HepG2 (cell line): ENCODE measurements at regions not wholly inside any gene's neighbourhood (a gene's known extent, or its start where the extent isn't known, plus 50 kb on each side); places are given as distances from the start of the nearest gene placed in this dataset.

Experiments
- ATAC-seq: fragments of 200-7000 bp; cut with Tn5 transposase; 3 replicates; pipeline ENCODE4 v1.9.1; 2020; ENCODE audit warnings: mild to moderate bottlenecking, moderate library complexity
- BruUV-seq: library from RNA; stranded (reverse); fragments of 400-500 nt; replicated peaks from 2 replicates; lab custom pipeline; 2021; lab: Mats Ljungman, UMichigan
- CTCF ChIA-PET: fragments of 300-600 bp; formaldehyde crosslinking; extraction: SDS; loops from one replicate; lab custom pipeline; 2021; ENCODE audit warnings: low total read pairs, inconsistent platforms, low intra/inter-chr PET ratio; lab: Yijun Ruan, JAX
- POLR2A ChIA-PET: fragments of 350-600 bp; sonication (Branson Sonifier 250); formaldehyde crosslinking; loops from one replicate; lab custom pipeline; 2020; ENCODE audit warnings: antibody characterized with exemption, inconsistent platforms; lab: Yijun Ruan, JAX
- DNase-seq: peaks from one replicate; pipeline ENCODE4 v3.0.0-alpha.2; 2015; ENCODE audit warnings: low spot score
- FAIRE-seq: peaks from 3 replicates; lab custom pipeline; 2011; peaks lifted over from hg19 to GRCh38; lab: Jason Lieb, UNC
- H2AFZ ChIP-seq: one replicate; pipeline ENCODE4 v1.6.1; 2011; ENCODE audit warnings: low read length, inconsistent platforms
- H3K27ac ChIP-seq: fragments of 300-600 bp; 3 replicates; pipeline ENCODE4 v1.8.0; 2011; ENCODE audit warnings: mixed run types, mild to moderate bottlenecking, mixed read lengths, low read length, inconsistent platforms; ENCODE audit not compliant: insufficient read depth; ENCODE audit errors: extremely low read length
- H3K27me3 ChIP-seq, 2 experiments: fragments of 200-600 bp in 1 of 2; 2 replicates in 1 of 2; 3 replicates in 1 of 2; pipeline versions ENCODE4 v1.6.0 to v1.8.0; 2011; ENCODE audit warnings: low read length in 2 of 2, mild to moderate bottlenecking in 2 of 2, moderate library complexity in 2 of 2, inconsistent platforms in 1 of 2; ENCODE audit not compliant: insufficient read depth in 2 of 2, control insufficient read depth in 1 of 2
- H3K36me3 ChIP-seq, 2 experiments: fragments of 200-600 bp in 1 of 2; replicated peaks in 1 of 2; 2 replicates in 1 of 2; 3 replicates in 1 of 2; pipeline versions ENCODE4 v1.5.1 to v1.8.0; 2011; ENCODE audit warnings: low read length in 2 of 2, inconsistent platforms in 1 of 2; ENCODE audit not compliant: insufficient read depth in 2 of 2, control insufficient read depth in 1 of 2
- H3K4me1 ChIP-seq: 2 replicates; pipeline ENCODE4 v1.5.1; 2012; ENCODE audit warnings: low read length, inconsistent platforms; ENCODE audit not compliant: insufficient read depth
- H3K4me2 ChIP-seq: 2 replicates; pipeline ENCODE4 v1.6.0; 2011; ENCODE audit warnings: low read depth, low read length, inconsistent platforms
- H3K4me3 ChIP-seq, 3 experiments: fragments of 200-600 bp in 1 of 3; sonication (generic), shearing (Covaris generic) in 1 of 3; replicated peaks in 1 of 3; 2 replicates each; pipeline ENCODE4 v1.5.1; 2011 to 2016; ENCODE audit warnings: low read length in 3 of 3, inconsistent platforms in 2 of 3, low read depth in 2 of 3, mild to moderate bottlenecking in 2 of 3, control low read depth in 1 of 3, mixed read lengths in 1 of 3; ENCODE audit not compliant: insufficient read depth in 1 of 3
- H3K79me2 ChIP-seq: one replicate; pipeline ENCODE4 v1.6.1; 2011; ENCODE audit warnings: low read length, inconsistent platforms; ENCODE audit not compliant: insufficient read depth
- H3K9ac ChIP-seq: 2 replicates; pipeline ENCODE4 v1.6.0; 2011; ENCODE audit warnings: mild to moderate bottlenecking, low read depth, low read length, inconsistent platforms; ENCODE audit not compliant: insufficient read depth
- H3K9me3 ChIP-seq: 2 replicates; pipeline ENCODE4 v1.5.1; 2012; ENCODE audit warnings: mild to moderate bottlenecking, low read length
- H4K20me1 ChIP-seq: 2 replicates; pipeline ENCODE4 v1.6.0; 2011; ENCODE audit warnings: inconsistent platforms, mild to moderate bottlenecking, low read length, moderate library complexity; ENCODE audit not compliant: insufficient read depth
- DNMT1 ChIP-seq: sonication (generic); formaldehyde crosslinking; IDR thresholded peaks from 2 replicates; pipeline ENCODE4 v1.5.1; 2020; ENCODE audit warnings: mild to moderate bottlenecking, missing genetic modification reagents
- DNMT3B ChIP-seq: conservative IDR thresholded peaks from 2 replicates; pipeline ENCODE4 v1.6.1; 2016; ENCODE audit warnings: missing biosample characterization, control low read depth
- EHMT2 ChIP-seq: fragments of 200-600 bp; sonication (generic); IDR thresholded peaks from 2 replicates; pipeline ENCODE4 v1.7.0; 2017; ENCODE audit warnings: antibody characterized with exemption, low read depth, low read length, borderline replicate concordance
- GATA4 ChIP-seq: sonication (generic); IDR thresholded peaks from 2 replicates; pipeline ENCODE4 v1.6.1; 2016; ENCODE audit warnings: antibody characterized with exemption, low read depth, borderline replicate concordance
- GTF3A ChIP-seq: sonication (generic); formaldehyde crosslinking; conservative IDR thresholded peaks from 2 replicates; pipeline ENCODE4 v1.4.0; 2020; ENCODE audit warnings: mild to moderate bottlenecking, missing genetic modification reagents
- GZF1 ChIP-seq: sonication (generic); formaldehyde crosslinking; IDR thresholded peaks from 2 replicates; pipeline ENCODE4 v1.5.1; 2020; ENCODE audit warnings: mild to moderate bottlenecking, missing genetic modification reagents
- KAT8 ChIP-seq: IDR thresholded peaks from 2 replicates; pipeline ENCODE4 v1.6.1; 2016; ENCODE audit warnings: missing genetic modification reagents, missing compliant biosample characterization
- MEIS1 ChIP-seq: sonication (generic); formaldehyde crosslinking; IDR thresholded peaks from 2 replicates; pipeline ENCODE4 v1.9.0; 2021; ENCODE audit warnings: mild to moderate bottlenecking, missing genetic modification reagents, moderate library complexity, borderline replicate concordance
- RBFOX2 ChIP-seq: fragments of 200-400 bp; formaldehyde crosslinking; IDR thresholded peaks from 2 replicates; pipeline ENCODE4 v1.6.1; 2017; ENCODE audit warnings: low read depth, mild to moderate bottlenecking, low read length
- SRF ChIP-seq: IDR thresholded peaks from 2 replicates; pipeline ENCODE4 v1.6.1; 2011; ENCODE audit warnings: mild to moderate bottlenecking, low read depth, low read length, moderate library complexity
- TBP ChIP-seq: sonication (generic); formaldehyde crosslinking; IDR thresholded peaks from 2 replicates; pipeline ENCODE4 v1.5.0; 2020; ENCODE audit warnings: missing genetic modification reagents
- TCF7 ChIP-seq: sonication (generic); IDR thresholded peaks from 2 replicates; pipeline ENCODE4 v1.6.1; 2016; ENCODE audit warnings: antibody characterized with exemption, low read depth
- TRIM24 ChIP-seq: sonication (generic); formaldehyde crosslinking; IDR thresholded peaks from 2 replicates; pipeline ENCODE4 v1.8.0; 2022; ENCODE audit warnings: mild to moderate bottlenecking, missing genetic modification reagents
- ZNF3 ChIP-seq: IDR thresholded peaks from 2 replicates; pipeline ENCODE4 v1.7.0; 2017; ENCODE audit warnings: inconsistent platforms
- ZNF34 ChIP-seq: sonication (generic); formaldehyde crosslinking; IDR thresholded peaks from 2 replicates; pipeline ENCODE4 v1.4.0; 2020; ENCODE audit warnings: mild to moderate bottlenecking, missing genetic modification reagents, borderline replicate concordance
- ZNF383 ChIP-seq: sonication (generic); formaldehyde crosslinking; IDR thresholded peaks from 2 replicates; pipeline ENCODE4 v1.4.0; 2020; ENCODE audit warnings: missing genetic modification reagents, mild to moderate bottlenecking, borderline replicate concordance
- ZNF460 ChIP-seq: sonication (generic); formaldehyde crosslinking; IDR thresholded peaks from 2 replicates; pipeline ENCODE4 v1.5.1; 2020; ENCODE audit warnings: missing genetic modification reagents, mild to moderate bottlenecking, borderline replicate concordance
- ZNF569 ChIP-seq: sonication (generic); formaldehyde crosslinking; IDR thresholded peaks from 2 replicates; pipeline ENCODE4 v1.5.0; 2020; ENCODE audit warnings: mild to moderate bottlenecking, missing genetic modification reagents, moderate library complexity, borderline replicate concordance
- WGBS: methylation state at CpG from one replicate; pipeline ENCODE4 v1.1.6; 2017; ENCODE audit warnings: low lambda C conversion rate; 5-methylcytosine and 5-hydroxymethylcytosine counted together
- in situ Hi-C: cut with HindIII; loops from 2 replicates; pipeline ENCODE4 v1.10.0; 2017; ENCODE audit warnings: low pct_unique_long_range_greater_than_20kb; ENCODE audit not compliant: extremely low pct_ligation_motif_present
- intact Hi-C: fragments of 100-400 bp; cut with micrococcal nuclease; formaldehyde crosslinking; loops from one replicate; pipeline ENCODE4 v1.10.0; 2022; ENCODE audit not compliant: unreplicated experiment
- TF ChIP-seq, protein P1 (sequence below): sonication (generic); formaldehyde crosslinking; IDR thresholded peaks from 2 replicates; pipeline ENCODE4 v1.4.0; 2020; ENCODE audit warnings: missing genetic modification reagents
- TF ChIP-seq, protein P2 (sequence below): sonication (generic); formaldehyde crosslinking; IDR thresholded peaks from 2 replicates; pipeline ENCODE4 v1.5.0; 2020; ENCODE audit warnings: missing genetic modification reagents
- TF ChIP-seq, protein P3 (sequence below): sonication (generic); formaldehyde crosslinking; IDR thresholded peaks from 2 replicates; pipeline ENCODE4 v1.5.0; 2020; ENCODE audit warnings: missing genetic modification reagents, mild to moderate bottlenecking, borderline replicate concordance
- TF ChIP-seq, protein P4 (sequence below): IDR thresholded peaks from 2 replicates; pipeline ENCODE4 v1.6.1; 2016; ENCODE audit warnings: low read depth

DNA sequence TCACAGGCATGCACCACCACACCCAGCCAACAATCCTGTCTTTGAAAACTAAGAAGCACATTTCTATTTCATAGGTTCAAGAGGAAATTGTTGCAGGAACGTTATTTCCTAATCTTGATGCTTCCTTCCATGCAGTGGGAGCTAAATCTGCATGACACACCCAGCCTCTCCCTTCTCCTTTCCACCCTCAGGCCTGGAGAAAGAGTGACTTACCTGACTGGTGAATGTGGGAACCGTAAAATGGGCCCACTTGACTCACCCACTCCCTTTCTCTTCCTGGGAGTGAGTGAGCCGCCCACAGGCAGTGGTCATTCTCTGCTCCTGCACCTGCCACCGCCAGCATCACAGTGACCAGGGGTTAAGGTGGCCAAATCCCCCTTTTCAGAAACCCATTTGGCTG is 78.2 kb downstream of the C9orf50 start (continued):
- no peak for TF ChIP-seq DNMT3B (CRISPR knock-in tag)
- TF ChIP-seq TCF7 = no peak
- TF ChIP-seq EHMT2 = no peak
- TF ChIP-seq, protein P1, sequence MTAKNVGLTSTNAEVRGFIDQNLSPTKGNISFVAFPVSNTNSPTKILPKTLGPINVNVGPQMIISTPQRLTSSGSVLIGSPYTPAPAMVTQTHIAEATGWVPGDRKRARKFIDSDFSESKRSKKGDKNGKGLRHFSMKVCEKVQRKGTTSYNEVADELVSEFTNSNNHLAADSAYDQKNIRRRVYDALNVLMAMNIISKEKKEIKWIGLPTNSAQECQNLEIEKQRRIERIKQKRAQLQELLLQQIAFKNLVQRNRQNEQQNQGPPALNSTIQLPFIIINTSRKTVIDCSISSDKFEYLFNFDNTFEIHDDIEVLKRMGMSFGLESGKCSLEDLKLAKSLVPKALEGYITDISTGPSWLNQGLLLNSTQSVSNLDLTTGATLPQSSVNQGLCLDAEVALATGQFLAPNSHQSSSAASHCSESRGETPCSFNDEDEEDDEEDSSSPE (CRISPR knock-in tag) = no peak
- no peak for TF ChIP-seq ZNF34 (CRISPR knock-in tag)
- no peak for TF ChIP-seq TRIM24
- TF ChIP-seq SRF = no peak
- no peak for TF ChIP-seq MEIS1 (CRISPR knock-in tag)
- TF ChIP-seq, all 625 proteins: peak for 0

DNA sequence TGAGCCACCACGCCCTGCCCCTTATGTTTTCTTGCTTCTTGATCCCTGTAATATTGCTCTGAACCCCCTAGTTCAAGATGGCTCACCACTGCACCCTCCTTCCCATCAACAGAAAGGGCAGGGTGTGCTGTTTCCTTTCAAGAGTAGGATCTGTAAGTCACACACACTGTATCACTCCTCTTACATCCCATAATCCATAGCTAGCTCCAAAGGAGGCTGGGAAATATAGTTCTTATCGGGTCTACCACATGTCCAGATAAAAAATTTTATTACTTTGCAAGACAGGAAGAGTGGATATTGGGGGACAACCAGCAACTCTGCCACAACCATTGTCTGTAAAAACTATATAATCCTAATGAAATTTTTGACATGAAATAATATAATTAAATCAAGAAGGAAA is 79.6 kb downstream of the C9orf50 start:
- BruUV-seq = no TSS peak
- no peak for DNase-seq
- H3K36me3 ChIP-seq = no peaks in the 10 kb centered on the region
- WGBS = 75% methylated on average over 2 of the region's 2 CpGs
- peaks cover 6% of the 10 kb centered on the region for H3K9me3 ChIP-seq
- H3K27ac ChIP-seq = no peak overlapping the region
- H3K4me2 ChIP-seq = no peak overlapping the region
- intact Hi-C loops (no loop called here), in situ Hi-C loops (no loop called here)
- no peaks in the 10 kb centered on the region for H3K4me1 ChIP-seq
- FAIRE-seq = no peak
- no peak for TF ChIP-seq ZNF3 (CRISPR knock-in tag)
- TF ChIP-seq ZNF569 = no peak
- TF ChIP-seq ZNF383 = no peak
- TF ChIP-seq GATA4 = no peak
- TF ChIP-seq KAT8 (CRISPR knock-in tag) = no peak
- TF ChIP-seq RBFOX2 = no peak
- TF ChIP-seq GZF1 (CRISPR knock-in tag) = no peak
- TF ChIP-seq, protein P2, sequence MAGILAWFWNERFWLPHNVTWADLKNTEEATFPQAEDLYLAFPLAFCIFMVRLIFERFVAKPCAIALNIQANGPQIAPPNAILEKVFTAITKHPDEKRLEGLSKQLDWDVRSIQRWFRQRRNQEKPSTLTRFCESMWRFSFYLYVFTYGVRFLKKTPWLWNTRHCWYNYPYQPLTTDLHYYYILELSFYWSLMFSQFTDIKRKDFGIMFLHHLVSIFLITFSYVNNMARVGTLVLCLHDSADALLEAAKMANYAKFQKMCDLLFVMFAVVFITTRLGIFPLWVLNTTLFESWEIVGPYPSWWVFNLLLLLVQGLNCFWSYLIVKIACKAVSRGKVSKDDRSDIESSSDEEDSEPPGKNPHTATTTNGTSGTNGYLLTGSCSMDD (CRISPR knock-in tag) = no peak
- TF ChIP-seq TBP (CRISPR knock-in tag) = no peak
- TF ChIP-seq DNMT1 (CRISPR knock-in tag) = no peak
- no peak for TF ChIP-seq GTF3A (CRISPR knock-in tag)
- TF ChIP-seq, protein P3, sequence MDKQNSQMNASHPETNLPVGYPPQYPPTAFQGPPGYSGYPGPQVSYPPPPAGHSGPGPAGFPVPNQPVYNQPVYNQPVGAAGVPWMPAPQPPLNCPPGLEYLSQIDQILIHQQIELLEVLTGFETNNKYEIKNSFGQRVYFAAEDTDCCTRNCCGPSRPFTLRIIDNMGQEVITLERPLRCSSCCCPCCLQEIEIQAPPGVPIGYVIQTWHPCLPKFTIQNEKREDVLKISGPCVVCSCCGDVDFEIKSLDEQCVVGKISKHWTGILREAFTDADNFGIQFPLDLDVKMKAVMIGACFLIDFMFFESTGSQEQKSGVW (CRISPR knock-in tag) = no peak
- TF ChIP-seq, protein P4, sequence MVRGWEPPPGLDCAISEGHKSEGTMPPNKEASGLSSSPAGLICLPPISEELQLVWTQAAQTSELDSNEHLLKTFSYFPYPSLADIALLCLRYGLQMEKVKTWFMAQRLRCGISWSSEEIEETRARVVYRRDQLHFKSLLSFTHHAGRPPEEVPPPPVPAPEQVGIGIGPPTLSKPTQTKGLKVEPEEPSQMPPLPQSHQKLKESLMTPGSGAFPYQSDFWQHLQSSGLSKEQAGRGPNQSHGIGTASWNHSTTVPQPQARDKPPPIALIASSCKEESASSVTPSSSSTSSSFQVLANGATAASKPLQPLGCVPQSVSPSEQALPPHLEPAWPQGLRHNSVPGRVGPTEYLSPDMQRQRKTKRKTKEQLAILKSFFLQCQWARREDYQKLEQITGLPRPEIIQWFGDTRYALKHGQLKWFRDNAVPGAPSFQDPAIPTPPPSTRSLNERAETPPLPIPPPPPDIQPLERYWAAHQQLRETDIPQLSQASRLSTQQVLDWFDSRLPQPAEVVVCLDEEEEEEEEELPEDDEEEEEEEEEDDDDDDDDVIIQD (CRISPR knock-in tag) = no peak
- TF ChIP-seq ZNF460 (CRISPR knock-in tag) = no peak
- no peak overlapping the region for H3K9ac ChIP-seq
- POLR2A ChIA-PET = no interaction called here
- no peak overlapping the region for H2AFZ ChIP-seq
- no peaks in the 10 kb centered on the region for H4K20me1 ChIP-seq
- CTCF ChIA-PET = no interaction called here
- H3K4me3 ChIP-seq = no peak overlapping the region
- no peaks in the 10 kb centered on the region for H3K79me2 ChIP-seq
- no peak for ATAC-seq
- no peaks in the 10 kb centered on the region for H3K27me3 ChIP-seq
